NCI-H146 (cell line): ENCODE measurements at regions not wholly inside any gene's neighbourhood (a gene's known extent, or its start where the extent isn't known, plus 50 kb on each side); places are given as distances from the start of the nearest gene placed in this dataset.

Experiments used
- DNase-seq: peaks from one replicate; lab custom pipeline; 2025; lab: John Stamatoyannopoulos, UW

- no peak for DNase-seq
These were observed 78.0 kb downstream of the RGS13 start for GRCh38 chr1:192713921-192714320.

- DNase-seq = no peak
These were observed 84.2 kb upstream of the RGS2 start for GRCh38 chr1:192724670-192725069.

- DNase-seq = no peak
These were observed 81.9 kb upstream of the RGS2 start for GRCh38 chr1:192726820-192727504.

- no peak for DNase-seq
These were observed 79.3 kb upstream of the RGS2 start for GRCh38 chr1:192729500-192729899.

GRCh38 chr1:192730198-192730597 lies 78.6 kb upstream of the RGS2 start:
- DNase-seq = no peak

- DNase-seq = no peak
These were observed 76.1 kb upstream of the RGS2 start for GRCh38 chr1:192732787-192733186.

GRCh38 chr1:192735298-192735915 lies 73.4 kb upstream of the RGS2 start:
- DNase-seq = no peak

GRCh38 chr1:192737306-192737705 lies 71.5 kb upstream of the RGS2 start:
- DNase-seq = no peak

GRCh38 chr1:192739476-192740184 lies 69.2 kb upstream of the RGS2 start:
- no peak for DNase-seq

GRCh38 chr1:192740214-192740613 lies 68.6 kb upstream of the RGS2 start:
- DNase-seq = no peak

GRCh38 chr1:192741095-192741494 lies 67.7 kb upstream of the RGS2 start:
- DNase-seq = no peak

GRCh38 chr1:192747301-192747700 lies 61.5 kb upstream of the RGS2 start:
- no peak for DNase-seq

- DNase-seq = no peak
These were observed 60.9 kb upstream of the RGS2 start for GRCh38 chr1:192747943-192748342.

GRCh38 chr1:192749349-192749748 lies 59.5 kb upstream of the RGS2 start:
- no peak for DNase-seq

GRCh38 chr1:192751260-192751659 lies 57.6 kb upstream of the RGS2 start:
- no peak for DNase-seq

GRCh38 chr1:192756314-192756713 lies 52.5 kb upstream of the RGS2 start:
- DNase-seq = peak; percentile 45

- DNase-seq = peak; percentile 14
These were observed 52.0 kb upstream of the RGS2 start for GRCh38 chr1:192756847-192757246.

GRCh38 chr1:192758492-192758891 lies 50.3 kb upstream of the RGS2 start:
- DNase-seq = no peak
